ENCODE measurements at regions not wholly inside any gene's neighbourhood (a gene's known extent, or its start where the extent isn't known, plus 50 kb on each side); places are given as distances from the start of the nearest gene placed in this dataset.
A peak's percentile ranks its signal among the peaks of the same experiment; 100 is the strongest.

- Histone ChIP-seq H3K9me3 (no peaks in the 10 kb centered on the region), H3K27ac (no peak overlapping the region), H3K36me3 (no peaks in the 10 kb centered on the region), H3K4me3 (no peak overlapping the region), H3K27me3 (replicated peaks; ENCODE audit: insufficient read depth) (no peaks in the 10 kb centered on the region), H3K4me1 (ENCODE audit: control insufficient read depth in 1 of 2, low read depth in 2 of 2) (peaks cover 0 to 6% of the 10 kb centered on the region in 2 donors)
- TF ChIP-seq CTCF (IDR thresholded peaks at IDR 0.05) = no peak
- ATAC-seq (ENCODE audit: insufficient number of reproducible peaks, low FRiP score, low read depth) = no peak
- no peak for DNase-seq (ENCODE audit: low spot score)
Observed at GRCh38 chr2:149906886-149907285, 319.3 kb upstream of the MMADHC start.

- ATAC-seq (ENCODE audit: insufficient number of reproducible peaks, low FRiP score, low read depth) (no peak), DNase-seq (ENCODE audit: low spot score) (no peak)
- no peak overlapping the region for H3K27ac ChIP-seq
- H3K36me3 ChIP-seq = no peaks in the 10 kb centered on the region
- TF ChIP-seq CTCF (IDR thresholded peaks at IDR 0.05) = no peak
- H3K9me3 ChIP-seq = no peaks in the 10 kb centered on the region
- H3K27me3 ChIP-seq (replicated peaks; ENCODE audit: insufficient read depth) = no peaks in the 10 kb centered on the region
- peaks cover 3 to 12% of the 10 kb centered on the region in 2 donors for H3K4me1 ChIP-seq (ENCODE audit: control insufficient read depth in 1 of 2, low read depth in 2 of 2)
- H3K4me3 ChIP-seq = no peak overlapping the region
Observed at GRCh38 chr2:149904352-149905175, 317.0 kb upstream of the MMADHC start.

- H3K27ac ChIP-seq = no peak overlapping the region
- DNase-seq (ENCODE audit: low spot score) (no peak), ATAC-seq (ENCODE audit: insufficient number of reproducible peaks, low FRiP score, low read depth) (no peak)
- no peaks in the 10 kb centered on the region for H3K9me3 ChIP-seq
- H3K4me1 ChIP-seq (ENCODE audit: control insufficient read depth in 1 of 2, low read depth in 2 of 2) = peaks cover 3 to 12% of the 10 kb centered on the region in 2 donors
- no peak overlapping the region for H3K4me3 ChIP-seq
- no peak for TF ChIP-seq CTCF (IDR thresholded peaks at IDR 0.05)
- H3K27me3 ChIP-seq (replicated peaks; ENCODE audit: insufficient read depth) = no peaks in the 10 kb centered on the region
- no peaks in the 10 kb centered on the region for H3K36me3 ChIP-seq
Observed at GRCh38 chr2:149903626-149904025, 316.1 kb upstream of the MMADHC start.

GRCh38 chr2:149902081-149902480 is 314.5 kb upstream of the MMADHC start:
- no peaks in the 10 kb centered on the region for H3K36me3 ChIP-seq
- H3K4me3 ChIP-seq = no peak overlapping the region
- no peaks in the 10 kb centered on the region for H3K9me3 ChIP-seq
- no peaks in the 10 kb centered on the region for H3K27me3 ChIP-seq (replicated peaks; ENCODE audit: insufficient read depth)
- TF ChIP-seq CTCF (IDR thresholded peaks at IDR 0.05) = no peak
- peaks cover 3 to 12% of the 10 kb centered on the region in 2 donors for H3K4me1 ChIP-seq (ENCODE audit: control insufficient read depth in 1 of 2, low read depth in 2 of 2)
- no peak overlapping the region for H3K27ac ChIP-seq
- DNase-seq (ENCODE audit: low spot score) (peak; percentile 14), ATAC-seq (ENCODE audit: insufficient number of reproducible peaks, low FRiP score, low read depth) (peak; percentile 37)

GRCh38 chr2:149901231-149901859 is 313.8 kb upstream of the MMADHC start:
- no peak for ATAC-seq (ENCODE audit: insufficient number of reproducible peaks, low FRiP score, low read depth)
- no peak for TF ChIP-seq CTCF (IDR thresholded peaks at IDR 0.05)
- H3K36me3 ChIP-seq = no peaks in the 10 kb centered on the region
- H3K27me3 ChIP-seq (replicated peaks; ENCODE audit: insufficient read depth) = no peaks in the 10 kb centered on the region
- H3K4me1 ChIP-seq (ENCODE audit: control insufficient read depth in 1 of 2, low read depth in 2 of 2) = peaks cover 3 to 12% of the 10 kb centered on the region in 2 donors
- H3K4me3 ChIP-seq = no peak overlapping the region
- no peak overlapping the region for H3K27ac ChIP-seq
- no peak for DNase-seq (ENCODE audit: low spot score)
- no peaks in the 10 kb centered on the region for H3K9me3 ChIP-seq

All from thoracic aorta (tissue), 2 donors.